LoVo (cell line): ENCODE measurements at regions not wholly inside any gene's neighbourhood (a gene's known extent, or its start where the extent isn't known, plus 50 kb on each side); places are given as distances from the start of the nearest gene placed in this dataset.

ENCODE experiments used
- DNase-seq: peaks from one replicate; pipeline ENCODE4 v3.0.0-alpha.2; 2016; ENCODE audit warnings: low spot score

DNA sequence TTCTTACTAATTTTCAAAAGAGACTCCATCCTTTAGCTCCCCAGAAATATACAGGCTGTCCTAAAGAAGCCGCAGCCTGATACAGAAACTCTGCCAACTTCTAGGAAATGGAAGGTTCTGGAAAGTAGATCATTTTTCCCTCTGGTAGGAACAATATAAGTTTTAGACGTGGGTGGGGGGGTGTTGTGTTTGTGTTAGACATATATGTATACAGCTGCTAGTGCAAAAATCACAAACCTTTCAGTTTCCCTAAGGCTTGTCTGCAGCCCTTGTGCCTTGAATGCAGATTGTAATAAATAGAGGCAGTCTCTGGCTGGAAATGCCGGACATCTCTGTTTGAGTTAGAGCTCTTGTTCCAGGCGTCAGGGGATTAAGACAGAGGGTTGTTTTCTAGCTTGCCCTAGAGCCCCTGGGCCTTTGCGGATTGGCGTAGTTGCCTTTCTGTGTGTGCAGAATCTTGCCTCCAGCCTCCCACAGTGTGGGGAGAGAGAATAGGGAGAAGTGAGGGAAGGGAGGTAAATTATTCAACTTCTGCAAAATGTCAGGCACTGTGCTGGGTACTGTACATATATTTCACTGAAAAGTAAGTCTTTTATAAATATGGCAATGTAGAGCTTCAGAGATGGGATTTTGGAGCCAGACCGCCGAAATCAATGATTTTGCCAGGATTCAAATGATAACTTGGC lies 269.7 kb downstream of the PRL start:
- no peak for DNase-seq

DNA sequence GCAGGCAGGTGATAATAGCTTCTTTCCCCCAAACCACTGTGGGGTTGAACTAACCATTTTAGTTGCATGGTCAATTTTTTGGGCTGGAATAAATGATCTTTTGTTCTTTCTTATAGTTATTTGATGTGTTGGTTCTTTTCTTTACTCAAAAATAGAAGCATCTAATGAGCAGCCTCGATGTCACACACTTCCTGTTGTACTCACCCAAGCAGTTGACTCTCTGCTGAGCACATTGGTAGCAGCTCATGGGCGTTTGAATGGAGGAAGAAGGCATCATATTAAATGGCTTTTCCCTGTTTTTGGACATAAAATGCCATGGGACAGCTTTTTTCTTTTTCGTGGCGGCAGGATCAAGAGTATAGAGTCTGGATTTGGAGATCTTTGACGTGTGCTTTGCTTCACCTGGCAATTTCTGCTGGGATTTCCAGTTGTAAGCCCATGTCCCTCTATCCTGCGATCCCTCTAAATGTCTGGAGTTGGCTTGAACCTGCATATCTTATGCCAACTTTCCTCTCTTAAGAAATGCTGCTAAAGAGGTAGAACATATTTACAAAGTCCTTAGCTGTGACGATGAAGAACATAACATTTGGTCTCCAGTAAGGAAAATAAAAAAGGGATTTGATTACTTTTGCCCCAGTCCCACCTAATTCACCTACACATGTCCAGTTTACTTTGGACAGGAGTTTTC lies 268.3 kb downstream of the PRL start:
- DNase-seq: no peak

- no peak for DNase-seq
Observed at GRCh38 chr6:22029171-22029570, 267.7 kb downstream of the PRL start.

GRCh38 chr6:22030730-22031619 lies 265.9 kb downstream of the PRL start:
- no peak for DNase-seq

DNA sequence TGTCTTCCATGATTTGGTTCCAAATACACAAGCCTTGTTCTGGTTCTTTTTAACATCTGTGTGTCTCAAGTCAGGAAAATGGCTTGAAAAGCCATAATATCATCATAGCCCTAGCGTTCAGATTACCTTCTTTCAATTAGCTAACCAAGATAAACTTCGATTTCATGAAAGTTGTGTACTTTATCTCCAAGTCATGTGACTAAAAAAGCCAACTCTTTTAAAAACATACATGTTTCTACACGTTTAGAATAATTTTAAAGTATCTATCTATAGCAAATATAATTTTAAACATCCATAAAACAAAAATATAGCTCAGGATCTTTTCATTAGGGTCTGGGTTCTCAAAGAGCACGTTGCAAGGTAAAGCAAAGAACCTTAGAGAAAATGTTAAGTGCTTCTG lies 261.1 kb downstream of the PRL start:
- DNase-seq: no peak

DNA sequence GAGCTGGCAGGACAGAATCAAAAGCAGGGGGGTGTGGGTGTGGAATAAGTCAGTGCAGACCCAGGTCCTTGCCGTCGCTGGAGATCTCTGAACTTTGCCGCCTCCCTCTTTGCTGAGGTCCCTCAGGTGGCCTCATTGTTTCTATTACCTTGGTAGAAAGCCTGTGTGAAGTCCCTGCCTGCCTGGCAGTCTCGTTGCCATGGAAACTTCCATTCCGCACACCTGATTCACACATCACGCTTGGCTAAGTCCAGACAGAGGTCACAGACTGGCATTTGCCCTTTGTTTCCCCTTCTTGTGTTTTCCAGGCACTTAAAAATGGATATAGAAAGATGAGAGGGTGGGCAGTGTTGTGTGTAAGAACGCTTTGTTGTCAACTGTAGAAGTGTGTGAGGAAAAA lies 260.6 kb downstream of the PRL start:
- peak; percentile 52 for DNase-seq

GRCh38 chr6:22036699-22037098 lies 260.1 kb downstream of the PRL start:
- no peak for DNase-seq

DNA sequence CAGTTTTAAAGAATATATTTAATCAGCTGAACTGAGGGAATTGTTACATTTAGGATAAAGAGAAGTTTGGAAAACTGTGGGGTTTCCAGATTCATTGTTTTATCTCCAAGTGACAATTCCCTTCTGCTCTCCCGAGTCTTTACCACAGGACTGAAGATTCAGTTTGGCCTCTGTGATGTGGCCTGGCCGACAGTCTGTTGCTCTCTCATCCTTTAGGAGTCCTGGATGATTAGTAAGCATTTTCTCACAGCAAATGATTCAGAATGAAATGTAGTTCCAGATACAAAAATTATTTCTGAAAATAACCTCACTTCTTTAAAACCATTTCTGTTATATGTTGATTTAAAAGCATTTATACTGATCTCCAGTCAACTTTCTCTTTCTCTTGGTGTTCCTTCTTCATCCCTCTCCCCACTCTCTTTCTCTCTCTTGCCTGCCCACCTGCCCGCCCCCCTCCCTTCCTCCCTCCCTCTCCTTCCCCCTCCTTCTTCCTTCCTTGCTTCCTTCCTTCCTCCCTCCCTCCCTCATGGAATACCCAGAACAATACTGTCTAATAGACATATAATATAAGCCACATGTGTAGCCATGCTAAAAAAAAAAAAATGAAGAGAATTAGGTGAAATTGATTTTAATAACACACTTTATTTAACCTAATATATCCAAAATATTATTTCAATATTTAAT lies 254.9 kb downstream of the PRL start:
- no peak for DNase-seq

DNA sequence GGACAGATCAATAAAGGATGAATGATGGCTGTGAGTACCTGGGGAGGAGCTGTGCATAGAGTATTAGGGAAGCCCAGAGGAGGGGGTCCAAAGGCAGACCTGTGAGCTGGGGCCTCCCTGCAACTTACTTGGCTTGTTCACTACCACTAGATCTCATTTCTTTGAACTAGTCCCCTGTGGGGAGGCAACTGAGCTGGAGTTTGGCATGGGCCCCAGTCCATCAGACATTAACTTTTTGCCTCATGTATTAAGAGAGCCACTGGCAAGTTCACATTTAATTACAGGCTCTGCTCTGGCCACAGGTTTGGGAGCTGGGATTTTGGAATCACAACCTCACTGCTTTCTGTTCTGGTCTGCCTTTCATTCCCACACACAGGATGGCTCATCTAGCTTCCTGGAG lies 254.1 kb downstream of the PRL start:
- DNase-seq: no peak

GRCh38 chr6:22043284-22043962 lies 253.4 kb downstream of the PRL start:
- DNase-seq: no peak

- DNase-seq: no peak
Observed at GRCh38 chr6:22045261-22045912, 251.4 kb downstream of the PRL start.

DNA sequence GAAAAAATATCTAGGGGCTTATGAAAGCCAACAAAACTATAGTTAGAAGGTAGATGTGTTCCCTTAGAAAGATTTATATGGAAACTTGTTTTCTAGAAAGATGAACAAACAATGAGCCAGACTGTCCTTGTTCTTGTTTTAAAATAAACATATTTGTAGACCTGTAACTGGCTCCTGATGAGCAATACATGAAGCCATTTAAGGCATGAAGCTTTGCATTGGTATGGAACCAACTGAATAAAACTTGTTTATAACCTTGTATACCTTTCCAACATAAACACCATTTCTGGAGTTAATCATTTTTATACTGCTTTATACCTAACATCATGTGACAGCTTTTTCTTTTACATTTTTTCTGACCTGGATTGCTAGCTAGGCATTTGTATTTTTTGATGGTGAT lies 247.8 kb downstream of the PRL start:
- DNase-seq: no peak

- DNase-seq: no peak
Observed at GRCh38 chr6:22053391-22053997, 243.3 kb downstream of the PRL start.

- no peak for DNase-seq
Observed at GRCh38 chr6:22056398-22056797, 240.4 kb downstream of the PRL start.

GRCh38 chr6:22057962-22058361 lies 238.9 kb downstream of the PRL start:
- DNase-seq: no peak

DNA sequence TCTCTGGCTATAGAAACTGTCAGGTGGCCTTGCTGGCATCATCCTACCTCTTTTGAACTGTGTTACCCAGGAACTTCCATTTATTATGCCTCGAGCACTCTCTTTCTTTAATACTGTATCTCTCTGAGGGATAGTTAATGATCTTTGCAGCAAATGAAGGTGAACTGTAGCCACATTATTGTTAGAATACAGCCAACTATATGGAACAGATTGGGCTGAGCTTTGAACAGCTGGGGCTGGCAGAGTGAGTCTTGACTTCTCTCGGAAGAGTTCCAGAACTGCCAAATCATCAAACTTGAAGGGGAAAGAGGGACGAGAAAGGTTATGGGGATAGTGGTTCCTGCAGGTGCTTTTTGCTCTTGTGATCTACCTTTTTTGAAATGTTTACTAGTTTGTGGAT lies 237.7 kb downstream of the PRL start:
- no peak for DNase-seq

GRCh38 chr6:22059946-22060345 lies 236.9 kb downstream of the PRL start:
- DNase-seq: no peak

- no peak for DNase-seq
Observed at GRCh38 chr6:22062807-22063408, 233.9 kb downstream of the PRL start.

DNA sequence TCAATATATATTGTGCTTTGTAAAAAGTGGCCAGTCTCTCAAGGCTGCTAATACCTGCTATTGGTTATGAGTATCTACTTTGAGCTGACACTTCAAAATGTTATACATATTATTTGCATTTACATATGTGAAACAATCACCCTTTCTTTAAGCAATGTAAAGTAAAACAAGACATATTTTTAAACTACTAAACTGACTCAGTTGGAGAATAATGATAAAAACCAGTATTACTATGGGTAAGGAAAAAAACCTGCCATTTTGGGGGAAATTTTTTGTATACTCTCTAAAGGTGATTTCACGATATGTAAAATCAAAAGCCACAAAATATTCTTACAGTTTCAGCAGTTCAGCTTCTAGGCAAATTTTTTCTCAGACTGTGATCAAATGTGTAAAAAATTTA lies 232.3 kb downstream of the PRL start:
- no peak for DNase-seq

DNA sequence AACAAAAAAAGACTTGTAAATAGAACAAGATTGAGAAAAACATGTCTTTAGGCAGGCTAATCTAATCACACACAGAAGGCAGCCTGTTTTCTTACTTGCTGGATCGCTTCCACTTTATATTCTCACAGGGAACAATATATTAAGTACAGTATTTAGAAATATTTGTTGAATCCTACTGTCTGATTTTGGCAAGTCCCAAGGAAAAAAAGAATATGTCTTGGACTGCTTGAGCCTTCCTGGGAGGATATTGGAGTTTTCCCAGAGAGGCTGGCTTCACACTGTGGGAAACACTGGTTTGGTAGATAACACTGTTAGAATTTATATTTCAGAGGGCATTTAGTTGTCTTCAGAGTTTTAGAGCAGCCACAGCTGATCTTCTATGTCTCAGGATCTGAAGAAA lies 229.7 kb downstream of the PRL start:
- DNase-seq: no peak
